ENCODE measurements at regions not wholly inside any gene's neighbourhood (a gene's known extent, or its start where the extent isn't known, plus 50 kb on each side); places are given as distances from the start of the nearest gene placed in this dataset.
"Not testable (repeated sequence)": the region's sequence is repeated elsewhere in the genome, so short reads cannot be mapped to it uniquely, and the experiment has no call there.

- DNase-seq, result no peak
Observed at GRCh38 chr9:84511651-84512050, 157.9 kb upstream of the NTRK2 start.

GRCh38 chr9:84512493-84512892 is 157.0 kb upstream of the NTRK2 start:
- no peak for DNase-seq

- DNase-seq, result no peak
Observed at GRCh38 chr9:84513473-84513872, 156.1 kb upstream of the NTRK2 start.

- no peak for DNase-seq
Observed at GRCh38 chr9:84513979-84514378, 155.6 kb upstream of the NTRK2 start.

GRCh38 chr9:84514421-84514820 is 155.1 kb upstream of the NTRK2 start:
- DNase-seq, result no peak

GRCh38 chr9:84517026-84517425 is 152.5 kb upstream of the NTRK2 start:
- no peak for DNase-seq

- DNase-seq, result no peak
Observed at GRCh38 chr9:84519413-84519812, 150.1 kb upstream of the NTRK2 start.

- DNase-seq, result no peak
Observed at GRCh38 chr9:84521208-84521607, 148.3 kb upstream of the NTRK2 start.

- not testable (repeated sequence) for DNase-seq
Observed at GRCh38 chr9:84526211-84526610, 143.3 kb upstream of the NTRK2 start.

GRCh38 chr9:84527060-84527720 is 142.3 kb upstream of the NTRK2 start:
- not testable (repeated sequence) for DNase-seq

GRCh38 chr9:84535973-84536372 is 133.6 kb upstream of the NTRK2 start:
- not testable (repeated sequence) for DNase-seq

- DNase-seq, result no peak
Observed at GRCh38 chr9:84538879-84539278, 130.7 kb upstream of the NTRK2 start.

- DNase-seq, result no peak
Observed at GRCh38 chr9:84542554-84542953, 127.0 kb upstream of the NTRK2 start.

- DNase-seq, result no peak
Observed at GRCh38 chr9:84554069-84554664, 115.4 kb upstream of the NTRK2 start.

- DNase-seq, result no peak
Observed at GRCh38 chr9:84556556-84556955, 113.0 kb upstream of the NTRK2 start.

GRCh38 chr9:84557751-84558150 is 111.8 kb upstream of the NTRK2 start:
- no peak for DNase-seq

- DNase-seq, result no peak
Observed at GRCh38 chr9:84563691-84564090, 105.8 kb upstream of the NTRK2 start.

- no peak for DNase-seq
Observed at GRCh38 chr9:84567805-84568204, 101.7 kb upstream of the NTRK2 start.

GRCh38 chr9:84570482-84571154 is 98.9 kb upstream of the NTRK2 start:
- DNase-seq, result no peak

- DNase-seq, result no peak
Observed at GRCh38 chr9:84573083-84573482, 96.4 kb upstream of the NTRK2 start.

- no peak for DNase-seq
Observed at GRCh38 chr9:84575705-84576104, 93.8 kb upstream of the NTRK2 start.

GRCh38 chr9:84583866-84584265 is 85.7 kb upstream of the NTRK2 start:
- DNase-seq, result no peak

GRCh38 chr9:84586662-84587061 is 82.9 kb upstream of the NTRK2 start:
- DNase-seq, result no peak

GRCh38 chr9:84587153-84587552 is 82.4 kb upstream of the NTRK2 start:
- DNase-seq, result no peak
